PC-3 (cell line): ENCODE measurements at regions not wholly inside any gene's neighbourhood (a gene's known extent, or its start where the extent isn't known, plus 50 kb on each side); places are given as distances from the start of the nearest gene placed in this dataset.
"Not testable (repeated sequence)": the region's sequence is repeated elsewhere in the genome, so short reads cannot be mapped to it uniquely, and the experiment has no call there.

Experiments used
- ATAC-seq: fragments of 200-7000 bp; cut with Tn5 transposase; 2 replicates; pipeline ENCODE4 v1.9.1; 2020; ENCODE audit warnings: mild to moderate bottlenecking, moderate library complexity
- BruUV-seq: library from RNA; stranded (reverse); fragments of 400-500 nt; replicated peaks from 2 replicates; lab custom pipeline; 2021; lab: Mats Ljungman, UMichigan
- CTCF ChIA-PET: fragments of 300-600 bp; sonication (Branson Sonifier 250); formaldehyde crosslinking; loops from one replicate; lab custom pipeline; 2022; ENCODE audit warnings: antibody characterized with exemption; lab: Charles Lee
- POLR2A ChIA-PET: fragments of 300-600 bp; sonication (Branson Sonifier 250); formaldehyde crosslinking; loops from one replicate; lab custom pipeline; 2022; ENCODE audit warnings: antibody characterized with exemption; ENCODE audit not compliant: unreplicated experiment; lab: Charles Lee
- DNase-seq: peaks from one replicate; pipeline ENCODE4 v3.0.0-alpha.2; 2015
- H2AFZ ChIP-seq: fragments of 300-600 bp; sonication (generic); 2 replicates; pipeline ENCODE4 v1.6.0; 2016; ENCODE audit warnings: antibody characterized with exemption, low read length
- H3F3A ChIP-seq: fragments of 300-600 bp; sonication (generic); one replicate; pipeline ENCODE4 v1.6.0; 2017; ENCODE audit warnings: antibody characterized with exemption, low read length, control low read depth, mild to moderate bottlenecking; ENCODE audit not compliant: unreplicated experiment
- H3K27ac ChIP-seq: fragments of 300-600 bp; sonication (generic); 2 replicates; pipeline ENCODE4 v1.5.1; 2016; ENCODE audit warnings: mild to moderate bottlenecking, low read length
- H3K27me3 ChIP-seq: fragments of 300-600 bp; sonication (generic); 2 replicates; pipeline ENCODE4 v1.6.1; 2016; ENCODE audit warnings: low read length, mixed read lengths
- H3K36me3 ChIP-seq: fragments of 300-600 bp; sonication (generic); 2 replicates; pipeline ENCODE4 v1.6.1; 2016; ENCODE audit warnings: low read depth, mixed run types, low read length, mixed read lengths
- H3K4me1 ChIP-seq: fragments of 300-600 bp; sonication (generic); 2 replicates; pipeline ENCODE4 v1.5.1; 2016; ENCODE audit warnings: low read length; ENCODE audit not compliant: insufficient read depth
- H3K4me2 ChIP-seq: fragments of 300-600 bp; sonication (generic); 2 replicates; pipeline ENCODE4 v1.6.0; 2016; ENCODE audit warnings: low read length
- H3K4me3 ChIP-seq: fragments of 300-600 bp; sonication (generic); 2 replicates; pipeline ENCODE4 v1.5.1; 2016; ENCODE audit warnings: mild to moderate bottlenecking, low read length, mixed read lengths
- H3K79me2 ChIP-seq: fragments of 300-600 bp; sonication (generic); 2 replicates; pipeline ENCODE4 v1.6.1; 2017; ENCODE audit warnings: low read length, mixed read lengths
- H3K9ac ChIP-seq: fragments of 300-600 bp; sonication (generic); 2 replicates; pipeline ENCODE4 v1.6.0; 2016; ENCODE audit warnings: mild to moderate bottlenecking, low read length
- H3K9me2 ChIP-seq: fragments of 300-600 bp; sonication (generic); replicated peaks from 2 replicates; pipeline ENCODE4 v1.6.1; 2016; ENCODE audit warnings: mixed run types, low read length, mixed read lengths
- H3K9me3 ChIP-seq: fragments of 300-600 bp; sonication (generic); 2 replicates; pipeline ENCODE4 v1.6.1; 2016; ENCODE audit warnings: low read length, mixed read lengths
- H4K20me1 ChIP-seq: fragments of 300-600 bp; sonication (generic); 2 replicates; pipeline ENCODE4 v1.6.1; 2016; ENCODE audit warnings: low read length, mixed read lengths
- CTCF ChIP-seq: fragments of 300-600 bp; sonication (generic); conservative IDR thresholded peaks from 2 replicates; pipeline ENCODE4 v1.5.1; 2017; ENCODE audit warnings: antibody characterized with exemption, low read depth, mild to moderate bottlenecking, low read length
- EZH2 ChIP-seq: fragments of 300-600 bp; sonication (generic); IDR thresholded peaks from one replicate; pipeline ENCODE4 v1.6.1; 2017; ENCODE audit warnings: antibody characterized with exemption, mild to moderate bottlenecking, low read length; ENCODE audit not compliant: unreplicated experiment
- EZH2phosphoT487 ChIP-seq: fragments of 300-600 bp; sonication (generic); IDR thresholded peaks from 2 replicates; pipeline ENCODE4 v1.6.1; 2018; ENCODE audit warnings: mild to moderate bottlenecking, antibody characterized with exemption, low read length, borderline replicate concordance
- intact Hi-C: fragments of 100-400 bp; cut with micrococcal nuclease; formaldehyde crosslinking; loops from 2 replicates; pipeline ENCODE4 v1.9.0; 2023

DNA sequence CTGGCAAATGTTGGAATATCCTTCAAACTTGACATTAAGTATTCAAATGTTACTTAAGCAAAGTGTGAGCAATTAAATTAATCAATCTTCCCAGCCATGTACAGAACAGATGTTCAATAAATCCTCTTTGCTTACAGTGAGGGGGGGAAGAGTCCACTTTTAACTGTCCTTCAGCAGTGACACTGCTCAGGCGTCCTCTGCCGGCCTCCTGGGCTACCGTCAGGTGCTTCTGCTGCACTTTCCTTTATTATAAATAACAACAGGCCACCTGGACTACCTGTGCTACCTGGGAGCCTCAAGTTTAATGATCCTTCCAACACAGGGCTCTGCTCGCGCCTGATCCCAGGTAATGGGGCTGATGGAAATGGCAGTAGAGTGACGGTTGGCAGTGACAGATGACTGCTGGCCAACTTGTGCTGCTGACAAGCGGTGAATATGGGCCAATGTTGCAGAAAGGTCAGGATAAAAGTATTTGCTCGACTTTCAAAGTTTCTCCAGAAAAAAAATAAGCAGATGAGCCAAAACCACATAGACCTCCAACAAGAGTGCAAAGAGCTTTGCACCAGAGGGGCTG lies 460.0 kb upstream of the ZNF507 start:
- BruUV-seq, result no TSS peak
- Histone ChIP-seq H3K27ac (no peak overlapping the region), H3K4me2 (no peak overlapping the region), H3K9ac (no peak overlapping the region), H4K20me1 (no peaks in the 10 kb centered on the region), H3K9me3 (no peaks in the 10 kb centered on the region), H2AFZ (no peak overlapping the region), H3K79me2 (no peaks in the 10 kb centered on the region), H3F3A (no peaks in the 10 kb centered on the region), H3K4me3 (no peak overlapping the region), H3K27me3 (no peaks in the 10 kb centered on the region), H3K4me1 (no peaks in the 10 kb centered on the region), H3K36me3 (no peaks in the 10 kb centered on the region), H3K9me2 (no peaks in the 10 kb centered on the region)
- POLR2A ChIA-PET, result no interaction called here
- CTCF ChIA-PET, result no interaction called here
- ATAC-seq (no peak), DNase-seq (no peak)
- intact Hi-C loops, result no loop called here
- TF ChIP-seq CTCF (no peak), EZH2 (no peak), EZH2phosphoT487 (no peak)

DNA sequence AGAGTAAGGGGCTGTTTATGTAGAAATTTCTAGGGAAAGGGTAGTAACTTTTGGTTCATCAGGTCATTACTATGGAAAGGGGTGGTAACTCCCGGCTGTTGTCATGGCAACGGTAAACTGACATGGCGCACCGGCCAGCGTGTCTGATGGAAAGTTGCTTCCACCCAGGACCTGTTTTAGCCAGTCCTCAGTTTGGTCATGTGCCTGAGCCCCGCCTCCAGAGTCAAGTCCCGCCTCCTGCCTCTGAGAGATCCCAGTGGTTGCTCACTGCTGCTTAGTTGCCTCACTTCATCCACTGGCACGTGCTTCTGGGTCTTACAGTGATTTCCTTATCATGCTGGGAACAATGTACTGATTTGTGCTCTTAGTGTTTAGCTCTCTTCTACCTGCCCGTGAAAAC lies 455.2 kb upstream of the ZNF507 start:
- H2AFZ ChIP-seq, result no peak overlapping the region
- no peak overlapping the region for H3K27ac ChIP-seq
- H3F3A ChIP-seq, result no peaks in the 10 kb centered on the region
- no peaks in the 10 kb centered on the region for H3K79me2 ChIP-seq
- H3K4me1 ChIP-seq, result no peaks in the 10 kb centered on the region
- intact Hi-C loops, result no loop called here
- no peaks in the 10 kb centered on the region for H4K20me1 ChIP-seq
- CTCF ChIA-PET, result no interaction called here
- H3K9me2 ChIP-seq, result no peaks in the 10 kb centered on the region
- no peak overlapping the region for H3K4me3 ChIP-seq
- no TSS peak for BruUV-seq
- H3K4me2 ChIP-seq, result no peak overlapping the region
- H3K27me3 ChIP-seq, result no peaks in the 10 kb centered on the region
- POLR2A ChIA-PET, result no interaction called here
- no peaks in the 10 kb centered on the region for H3K36me3 ChIP-seq
- no peak overlapping the region for H3K9ac ChIP-seq
- TF ChIP-seq EZH2phosphoT487 (no peak), EZH2 (no peak), CTCF (no peak)
- ATAC-seq (no peak), DNase-seq (no peak)
- H3K9me3 ChIP-seq, result no peaks in the 10 kb centered on the region

DNA sequence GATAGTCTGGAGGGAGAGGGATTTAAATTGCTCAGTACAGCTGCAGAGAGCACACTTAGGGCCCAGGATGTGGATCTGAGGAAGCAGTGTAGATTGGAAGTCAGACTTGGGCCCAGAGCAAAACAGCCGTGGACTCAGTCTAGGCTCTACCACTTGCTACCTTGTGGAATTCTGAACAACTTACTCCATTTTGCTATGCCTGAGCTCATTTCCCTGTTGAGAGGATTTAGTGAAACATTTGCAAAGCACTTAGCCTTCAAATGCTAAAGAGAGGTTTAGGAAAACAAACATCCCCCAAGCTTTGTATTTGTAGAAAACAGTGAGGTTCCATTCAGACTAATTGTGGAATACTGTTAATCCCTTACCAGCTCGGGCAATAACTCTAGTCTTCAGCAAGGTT lies 453.4 kb upstream of the ZNF507 start:
- no peaks in the 10 kb centered on the region for H3K4me1 ChIP-seq
- no peak overlapping the region for H3K27ac ChIP-seq
- H4K20me1 ChIP-seq, result no peaks in the 10 kb centered on the region
- no peaks in the 10 kb centered on the region for H3K27me3 ChIP-seq
- no peaks in the 10 kb centered on the region for H3K9me3 ChIP-seq
- no TSS peak for BruUV-seq
- no peak overlapping the region for H3K9ac ChIP-seq
- ChIA-PET POLR2A (no interaction called here), CTCF (no interaction called here)
- intact Hi-C loops, result no loop called here
- H3K36me3 ChIP-seq, result no peaks in the 10 kb centered on the region
- no peaks in the 10 kb centered on the region for H3F3A ChIP-seq
- no peaks in the 10 kb centered on the region for H3K9me2 ChIP-seq
- no peak overlapping the region for H3K4me3 ChIP-seq
- ATAC-seq (no peak), DNase-seq (no peak)
- TF ChIP-seq EZH2 (no peak), CTCF (no peak), EZH2phosphoT487 (no peak)
- H3K79me2 ChIP-seq, result no peaks in the 10 kb centered on the region
- no peak overlapping the region for H2AFZ ChIP-seq
- H3K4me2 ChIP-seq, result no peak overlapping the region

- H3K9me3 ChIP-seq, intact Hi-C loops, H3K4me2 ChIP-seq, POLR2A ChIA-PET, H4K20me1 ChIP-seq, H3K27ac ChIP-seq, H3F3A ChIP-seq, H2AFZ ChIP-seq, H3K9me2 ChIP-seq, CTCF ChIA-PET, H3K9ac ChIP-seq, H3K27me3 ChIP-seq, BruUV-seq, H3K36me3 ChIP-seq, H3K4me3 ChIP-seq, ATAC-seq, H3K4me1 ChIP-seq, H3K79me2 ChIP-seq, DNase-seq: not testable (repeated sequence)
These were observed 451.9 kb upstream of the ZNF507 start for GRCh38 chr19:31893491-31893890.
